H1 (cell line): ENCODE measurements at regions not wholly inside any gene's neighbourhood (a gene's known extent, or its start where the extent isn't known, plus 50 kb on each side); places are given as distances from the start of the nearest gene placed in this dataset.

ENCODE experiments used
- CTCF ChIA-PET: fragments of 300-600 bp; sonication (Branson Sonifier 250); formaldehyde crosslinking; loops from one replicate; lab custom pipeline; 2021; ENCODE audit not compliant: partially characterized antibody; lab: Charles Lee
- POLR2A ChIA-PET: fragments of 300-600 bp; sonication (Branson Sonifier 250); formaldehyde crosslinking; loops from one replicate; lab custom pipeline; 2021; ENCODE audit warnings: inconsistent platforms; ENCODE audit not compliant: partially characterized antibody; lab: Charles Lee
- DNase-seq, 2 experiments: peaks; one replicate each; pipeline versions ENCODE4 v3.0.0 to v3.0.0-alpha.2; 2010 to 2022; ENCODE audit warnings: low spot score in 2 of 2, low read depth in 1 of 2, mixed read lengths in 1 of 2
- FAIRE-seq: peaks from 2 replicates; lab custom pipeline; 2011; peaks lifted over from hg19 to GRCh38; lab: Jason Lieb, UNC
- H2AFZ ChIP-seq: 2 replicates; pipeline ENCODE4 v1.8.1; 2012; ENCODE audit warnings: low read length, inconsistent platforms
- H2AK5ac ChIP-seq: 2 replicates; pipeline ENCODE4 v1.6.1; 2013; ENCODE audit warnings: low read depth, low read length
- H2BK120ac ChIP-seq: replicated peaks from 2 replicates; pipeline ENCODE3; 2013; ENCODE audit warnings: low read depth, low read length, inconsistent platforms
- H2BK12ac ChIP-seq: 2 replicates; pipeline ENCODE4 v1.6.1; 2013; ENCODE audit warnings: low read depth, low read length
- H2BK15ac ChIP-seq: 2 replicates; pipeline ENCODE4 v1.6.1; 2013; ENCODE audit warnings: low read length
- H2BK20ac ChIP-seq: 2 replicates; pipeline ENCODE4 v1.6.1; 2013; ENCODE audit warnings: low read length
- H2BK5ac ChIP-seq: 2 replicates; pipeline ENCODE4 v1.6.1; 2013; ENCODE audit warnings: low read depth, low read length
- H3K14ac ChIP-seq: 2 replicates; pipeline ENCODE4 v1.6.1; 2013; ENCODE audit warnings: inconsistent platforms; ENCODE audit not compliant: insufficient read length
- H3K18ac ChIP-seq: 2 replicates; pipeline ENCODE4 v1.6.1; 2013; ENCODE audit warnings: low read length; ENCODE audit errors: extremely low read depth
- H3K23ac ChIP-seq: 2 replicates; pipeline ENCODE4 v1.6.1; 2013; ENCODE audit warnings: inconsistent platforms; ENCODE audit not compliant: insufficient read length
- H3K23me2 ChIP-seq: 2 replicates; pipeline ENCODE4 v1.6.1; 2013; ENCODE audit warnings: low read depth, low read length
- H3K27ac ChIP-seq: 2 replicates; pipeline ENCODE4 v1.6.1; 2011; ENCODE audit warnings: low read depth, low read length, inconsistent platforms
- H3K27me3 ChIP-seq, 4 experiments: replicated peaks in 1 of 4; 1 replicate in 1 of 4; 2 replicates in 3 of 4; pipeline versions ENCODE4 v1.6.1 to v1.8.1; 2011 to 2013; ENCODE audit warnings: low read length in 3 of 4, mild to moderate bottlenecking in 3 of 4, inconsistent platforms in 2 of 4, mixed read lengths in 2 of 4, moderate library complexity in 1 of 4; ENCODE audit not compliant: control insufficient read depth in 3 of 4, insufficient read depth in 3 of 4; ENCODE audit errors: extremely low read depth in 1 of 4
- H3K36me3 ChIP-seq, 4 experiments: 2 replicates each; pipeline versions ENCODE4 v1.6.1 to v1.8.1; 2011 to 2013; ENCODE audit warnings: mild to moderate bottlenecking in 4 of 4, low read length in 3 of 4, moderate library complexity in 2 of 4, control low read depth in 1 of 4, inconsistent platforms in 1 of 4; ENCODE audit not compliant: insufficient read depth in 4 of 4, control insufficient read depth in 2 of 4
- H3K4ac ChIP-seq: replicated peaks from 2 replicates; pipeline ENCODE3; 2013; ENCODE audit warnings: low read length, low read depth, mixed read lengths, inconsistent platforms; ENCODE audit not compliant: insufficient read length
- H3K4me1 ChIP-seq, 4 experiments: replicated peaks in 1 of 4; 1 replicate in 1 of 4; 2 replicates in 3 of 4; pipeline versions ENCODE4 v1.6.1 to v1.8.1; 2011 to 2013; ENCODE audit warnings: low read length in 3 of 4, inconsistent platforms in 2 of 4, mixed read lengths in 1 of 4; ENCODE audit not compliant: insufficient read depth in 4 of 4, control insufficient read depth in 3 of 4
- H3K4me2 ChIP-seq, 2 experiments: 2 replicates each; pipeline versions ENCODE4 v1.6.1 to v1.8.1; 2011 to 2013; ENCODE audit warnings: low read depth in 2 of 2, low read length in 2 of 2, control low read depth in 1 of 2, inconsistent platforms in 1 of 2, mild to moderate bottlenecking in 1 of 2; ENCODE audit not compliant: insufficient read depth in 1 of 2
- H3K4me3 ChIP-seq, 4 experiments: fragments of 200-600, 300-600 bp in 1 of 4; sonication (generic), shearing (Covaris generic), sonication (Bioruptor Twin) in 1 of 4; 2 replicates each; pipeline versions ENCODE4 v1.5.1 to v1.8.1; 2011 to 2016; ENCODE audit warnings: low read length in 4 of 4, low read depth in 3 of 4, control low read depth in 2 of 4, inconsistent platforms in 2 of 4, mild to moderate bottlenecking in 2 of 4, mixed read lengths in 1 of 4, moderate library complexity in 1 of 4; ENCODE audit not compliant: insufficient read depth in 2 of 4; ENCODE audit errors: extremely low read depth in 1 of 4
- H3K56ac ChIP-seq: replicated peaks from 2 replicates; pipeline ENCODE3; 2013; ENCODE audit warnings: low read depth, mild to moderate bottlenecking, mixed read lengths, low read length, inconsistent platforms; ENCODE audit not compliant: insufficient read length
- H3K79me1 ChIP-seq: 2 replicates; pipeline ENCODE4 v1.6.1; 2013; ENCODE audit warnings: low read depth, low read length, control low read depth
- H3K79me2 ChIP-seq, 2 experiments: 2 replicates each; pipeline versions ENCODE4 v1.6.1 to v1.8.1; 2012 to 2013; ENCODE audit warnings: low read length in 2 of 2, mild to moderate bottlenecking in 2 of 2, inconsistent platforms in 1 of 2; ENCODE audit not compliant: insufficient read depth in 2 of 2, control insufficient read depth in 1 of 2
- H3K9ac ChIP-seq, 4 experiments: replicated peaks in 1 of 4; 1 replicate in 1 of 4; 2 replicates in 3 of 4; pipeline versions ENCODE4 v1.6.1 to v1.8.1; 2011 to 2013; ENCODE audit warnings: low read depth in 3 of 4, low read length in 3 of 4, control low read depth in 2 of 4, mild to moderate bottlenecking in 2 of 4, moderate library complexity in 2 of 4, inconsistent platforms in 1 of 4; ENCODE audit errors: extremely low read depth in 1 of 4
- H3K9me3 ChIP-seq, 2 experiments: 2 replicates each; pipeline versions ENCODE4 v1.6.1 to v1.8.1; 2012 to 2013; ENCODE audit warnings: mild to moderate bottlenecking in 2 of 2, moderate library complexity in 2 of 2, control low read depth in 1 of 2, inconsistent platforms in 1 of 2, low read depth in 1 of 2, low read length in 1 of 2, mixed read lengths in 1 of 2; ENCODE audit not compliant: insufficient read depth in 2 of 2
- H4K20me1 ChIP-seq, 2 experiments: replicated peaks in 1 of 2; 2 replicates each; pipeline versions ENCODE3 to v1.8.1; 2011 to 2013; ENCODE audit warnings: inconsistent platforms in 2 of 2, low read length in 2 of 2, mild to moderate bottlenecking in 1 of 2; ENCODE audit not compliant: insufficient read depth in 2 of 2, control insufficient read depth in 1 of 2
- H4K5ac ChIP-seq: 2 replicates; pipeline ENCODE4 v1.6.1; 2013; ENCODE audit warnings: low read length, low read depth, mixed read lengths, inconsistent platforms; ENCODE audit not compliant: insufficient read length
- H4K8ac ChIP-seq: 2 replicates; pipeline ENCODE4 v1.8.0; 2013; ENCODE audit warnings: mild to moderate bottlenecking, moderate library complexity, low read length, inconsistent platforms; ENCODE audit not compliant: insufficient read depth; ENCODE audit errors: extremely low read depth
- H4K91ac ChIP-seq: replicated peaks from 2 replicates; pipeline ENCODE3; 2013; ENCODE audit warnings: low read length, mixed read lengths, inconsistent platforms; ENCODE audit not compliant: insufficient read length
- BACH1 ChIP-seq: IDR thresholded peaks from 2 replicates; pipeline ENCODE4 v1.6.1; 2012; ENCODE audit warnings: low read length, improper control_type of control experiment
- BCL11A ChIP-seq, 2 experiments: IDR thresholded peaks; one replicate each; pipeline ENCODE4 v1.6.1; 2011; ENCODE audit warnings: low read depth in 2 of 2, low read length in 2 of 2, mild to moderate bottlenecking in 2 of 2
- EGR1 ChIP-seq: IDR thresholded peaks from 2 replicates; pipeline ENCODE4 v1.6.1; 2011; ENCODE audit warnings: low read depth, low read length, borderline replicate concordance
- HDAC6 ChIP-seq: IDR thresholded peaks from one replicate; pipeline ENCODE4 v1.7.1; 2012; ENCODE audit warnings: low read depth, mild to moderate bottlenecking, inconsistent platforms, low read length, moderate library complexity
- JUND ChIP-seq: IDR thresholded peaks from 2 replicates; pipeline ENCODE4 v1.6.1; 2011; ENCODE audit warnings: mild to moderate bottlenecking, improper control_type of control experiment, low read length
- RBBP5 ChIP-seq: IDR thresholded peaks from 2 replicates; pipeline ENCODE4 v1.7.1; 2012; ENCODE audit warnings: low read depth, mild to moderate bottlenecking, inconsistent platforms, low read length, moderate library complexity, borderline replicate concordance
- SIN3A ChIP-seq, 2 experiments: IDR thresholded peaks in 1 of 2; conservative IDR thresholded peaks in 1 of 2; 2 replicates each; pipeline ENCODE4 v1.6.1; 2011 to 2012; ENCODE audit warnings: low read length in 2 of 2, improper control_type of control experiment in 1 of 2, low read depth in 1 of 2, mild to moderate bottlenecking in 1 of 2
- TEAD4 ChIP-seq: IDR thresholded peaks from 2 replicates; pipeline ENCODE4 v1.6.1; 2012; ENCODE audit warnings: low read depth, low read length, inconsistent platforms, mixed read lengths
- WGBS, 2 experiments: shearing (Covaris generic) in 1 of 2; methylation state at CpG; one replicate each; pipeline versions ENCODE4 v1.1.6 to v1.1.7; 2013 to 2015; ENCODE audit warnings: low lambda C conversion rate in 2 of 2, mixed read lengths in 2 of 2, inconsistent platforms in 1 of 2, low coverage in 1 of 2, missing lambda C conversion rate in 1 of 2; ENCODE audit not compliant: insufficient replicate concordance in 2 of 2, insufficient coverage in 1 of 2, insufficient read length in 1 of 2; ENCODE audit errors: extremely low coverage in 1 of 2, missing lambda C conversion rate in 1 of 2; 5-methylcytosine and 5-hydroxymethylcytosine counted together

GRCh38 chr6:106897580-106897979 lies 76.9 kb downstream of the CD24 start:
- no peak overlapping the region for H3K4me2 ChIP-seq
- no peaks in the 10 kb centered on the region for H3K23me2 ChIP-seq
- H4K8ac ChIP-seq: no peak overlapping the region
- peaks cover 0 to 9% (median 4%) of the 10 kb centered on the region in 4 experiments; a peak in 5 of 7 replicates for H3K4me1 ChIP-seq
- H2BK15ac ChIP-seq: no peak overlapping the region
- H2BK12ac ChIP-seq: no peak overlapping the region
- H2AK5ac ChIP-seq: no peak overlapping the region
- no peak overlapping the region for H2AFZ ChIP-seq
- H3K18ac ChIP-seq: no peak overlapping the region; the same call in none of the 2 replicates
- peaks cover 0 to 20% (median 5%) of the 10 kb centered on the region in 4 experiments; a peak in 3 of 8 replicates for H3K36me3 ChIP-seq
- ChIA-PET CTCF (interaction anchor here (0.9 kb wide), 1 partner anchor 66 kb away, joined by 3 read pairs; no protein-coding TSS in a partner anchor), POLR2A (interaction anchor here (0.6 to 2.8 kb wide), 4 partner anchors 11 to 506 kb away, joined by 3 to 13 read pairs (median 4); no protein-coding TSS in a partner anchor)
- no peaks in the 10 kb centered on the region for H3K79me2 ChIP-seq
- WGBS, 2 experiments: 86% methylated on average over 5 of the region's 5 CpGs; no CpG with 5 or more reads in 1 of the 2 experiments
- no peak overlapping the region for H4K5ac ChIP-seq
- H4K20me1 ChIP-seq: no peaks in the 10 kb centered on the region
- no peak overlapping the region for H3K14ac ChIP-seq
- H2BK120ac ChIP-seq: peak overlapping the region; percentile 29
- TF ChIP-seq SIN3A (conservative IDR thresholded peaks at IDR 0.05 in 1 of 2, IDR thresholded peaks at IDR 0.05 in 1 of 2; ENCODE audit: low read depth in 1 of 2, low read length in 2 of 2) (no peak), TEAD4 (no peak), JUND (no peak), RBBP5 (no peak), HDAC6 (no peak), BACH1 (no peak), BCL11A (IDR thresholded peaks at IDR 0.05; ENCODE audit: low read depth in 2 of 2, low read length in 2 of 2) (no peak), EGR1 (no peak)
- H3K56ac ChIP-seq: no peak overlapping the region
- H2BK20ac ChIP-seq: peak overlapping the region; percentile 97; the same call in 1 of the 2 replicates
- H2BK5ac ChIP-seq: peak overlapping the region; percentile 55; the same call in 1 of the 2 replicates
- H3K23ac ChIP-seq: no peak overlapping the region
- peaks cover 30 to 31% of the 10 kb centered on the region in 2 experiments for H3K9me3 ChIP-seq
- peak overlapping the region; percentile 29 for H4K91ac ChIP-seq
- no peak overlapping the region for H3K27ac ChIP-seq
- no peaks in the 10 kb centered on the region for H3K79me1 ChIP-seq
- no peak overlapping the region for H3K4me3 ChIP-seq
- no peak overlapping the region for H3K4ac ChIP-seq
- H3K27me3 ChIP-seq: no peaks in the 10 kb centered on the region; a peak in 1 of 7 replicates
- FAIRE-seq (no peak), DNase-seq (no peak)
- H3K9ac ChIP-seq: no peak overlapping the region
